ENCODE measurements at regions not wholly inside any gene's neighbourhood (a gene's known extent, or its start where the extent isn't known, plus 50 kb on each side); places are given as distances from the start of the nearest gene placed in this dataset.

DNA sequence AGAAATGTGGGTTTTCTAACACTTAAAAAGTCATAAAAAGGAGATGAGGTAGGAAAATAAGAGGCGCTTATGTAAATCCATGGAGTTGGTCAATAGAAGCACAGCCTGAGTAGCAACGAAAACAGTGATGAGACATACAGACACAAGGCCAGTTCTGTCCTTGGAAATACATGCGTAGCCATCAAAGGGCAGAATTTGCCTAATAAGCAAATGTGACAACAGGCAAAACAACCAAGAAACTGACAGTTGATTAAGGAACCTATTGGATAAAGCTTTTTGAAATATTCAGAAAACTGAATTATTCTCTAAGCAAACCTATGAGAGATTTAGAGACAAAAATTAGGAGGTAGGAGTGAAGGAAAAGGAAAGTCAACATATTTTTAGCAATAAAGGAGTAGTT, 586.3 kb downstream of the PLCL1 start:
- H3K4me2 ChIP-seq (ENCODE audit: insufficient read depth, low read length), result no peak overlapping the region
- no peaks in the 10 kb centered on the region for H3K9me1 ChIP-seq (ENCODE audit: control insufficient read depth, insufficient read depth, low read length)
- ATAC-seq (no peak), DNase-seq (ENCODE audit: extremely low read depth in 1 of 4, low spot score in 3 of 4) (no peak), FAIRE-seq (no peak)
- no peaks in the 10 kb centered on the region for H3K27me3 ChIP-seq (ENCODE audit: control insufficient read depth in 2 of 2, insufficient read depth in 2 of 2, low read length in 2 of 2)
- H2AFZ ChIP-seq (ENCODE audit: low read depth, low read length), result no peak overlapping the region
- intact Hi-C loops (cut with micrococcal nuclease) (no loop called here), in situ Hi-C loops (cut with MboI) (no loop called here)
- ChIA-PET CTCF (ENCODE audit: low intra/inter-chr PET ratio) (no interaction called here), POLR2A (interaction anchor here (0.7 kb wide), 1 partner anchor 255 kb away, joined by 3 read pairs; no protein-coding TSS in a partner anchor)
- BruUV-seq (replicated peaks), result no TSS peak
- no peak overlapping the region for H3K4me3 ChIP-seq
- no peaks in the 10 kb centered on the region for H3K4me1 ChIP-seq (replicated peaks in 1 of 2; ENCODE audit: control insufficient read depth in 2 of 2, insufficient read depth in 2 of 2, low read length in 2 of 2)
- no peaks in the 10 kb centered on the region for H3K9me3 ChIP-seq (replicated peaks; ENCODE audit: control insufficient read depth, insufficient read depth, low read depth, low read length)
- H3K9ac ChIP-seq (ENCODE audit: insufficient read depth in 1 of 2, low read depth in 2 of 2, low read length in 2 of 2), result no peak overlapping the region
- no peaks in the 10 kb centered on the region for H3K36me3 ChIP-seq (ENCODE audit: control insufficient read depth, insufficient read depth, low read length)
- no peaks in the 10 kb centered on the region for H3K79me2 ChIP-seq (ENCODE audit: control insufficient read depth, insufficient read depth, low read length)
- WGBS (ENCODE audit: insufficient coverage, low coverage, missing lambda C conversion rate), result 0% methylated on average over 3 of the region's 3 CpGs
- no peaks in the 10 kb centered on the region for H4K20me1 ChIP-seq (replicated peaks; ENCODE audit: control insufficient read depth, insufficient read depth, low read length)
- H3K27ac ChIP-seq (ENCODE audit: extremely low read depth, low read depth, low read length), result no peak overlapping the region
- TF ChIP-seq RBM17 (IDR thresholded peaks at IDR 0.05; ENCODE audit: borderline replicate concordance, low read depth, low read length) (no peak), PHB2 (IDR thresholded peaks at IDR 0.05; ENCODE audit: low read depth) (no peak), ARID1B (IDR thresholded peaks at IDR 0.05) (no peak), RHOXF2B (CRISPR knock-in tag; conservative IDR thresholded peaks at IDR 0.05) (no peak), PHF8 (IDR thresholded peaks at IDR 0.05; ENCODE audit: borderline replicate concordance, low read length) (no peak), DNMT1 (IDR thresholded peaks at IDR 0.05) (no peak), SETDB1 (IDR thresholded peaks at IDR 0.05; ENCODE audit: low read length) (no peak), TBP (optimal IDR thresholded peaks at IDR 0.05; ENCODE audit: low read depth, low read length) (no peak), POLR2AphosphoS2 (IDR thresholded peaks at IDR 0.05; ENCODE audit: low read length) (no peak), ZFP30 (CRISPR knock-in tag; IDR thresholded peaks at IDR 0.05; ENCODE audit: borderline replicate concordance) (no peak), LEF1 (IDR thresholded peaks at IDR 0.05) (no peak), ZNF282 (CRISPR knock-in tag; IDR thresholded peaks at IDR 0.05) (no peak), ZNF263 (CRISPR knock-in tag; IDR thresholded peaks at IDR 0.05; ENCODE audit: borderline replicate concordance) (no peak)
- TF ChIP-seq, protein P1, sequence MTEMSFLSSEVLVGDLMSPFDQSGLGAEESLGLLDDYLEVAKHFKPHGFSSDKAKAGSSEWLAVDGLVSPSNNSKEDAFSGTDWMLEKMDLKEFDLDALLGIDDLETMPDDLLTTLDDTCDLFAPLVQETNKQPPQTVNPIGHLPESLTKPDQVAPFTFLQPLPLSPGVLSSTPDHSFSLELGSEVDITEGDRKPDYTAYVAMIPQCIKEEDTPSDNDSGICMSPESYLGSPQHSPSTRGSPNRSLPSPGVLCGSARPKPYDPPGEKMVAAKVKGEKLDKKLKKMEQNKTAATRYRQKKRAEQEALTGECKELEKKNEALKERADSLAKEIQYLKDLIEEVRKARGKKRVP (CRISPR knock-in tag; IDR thresholded peaks at IDR 0.05), result no peak
- TF ChIP-seq, protein P2, sequence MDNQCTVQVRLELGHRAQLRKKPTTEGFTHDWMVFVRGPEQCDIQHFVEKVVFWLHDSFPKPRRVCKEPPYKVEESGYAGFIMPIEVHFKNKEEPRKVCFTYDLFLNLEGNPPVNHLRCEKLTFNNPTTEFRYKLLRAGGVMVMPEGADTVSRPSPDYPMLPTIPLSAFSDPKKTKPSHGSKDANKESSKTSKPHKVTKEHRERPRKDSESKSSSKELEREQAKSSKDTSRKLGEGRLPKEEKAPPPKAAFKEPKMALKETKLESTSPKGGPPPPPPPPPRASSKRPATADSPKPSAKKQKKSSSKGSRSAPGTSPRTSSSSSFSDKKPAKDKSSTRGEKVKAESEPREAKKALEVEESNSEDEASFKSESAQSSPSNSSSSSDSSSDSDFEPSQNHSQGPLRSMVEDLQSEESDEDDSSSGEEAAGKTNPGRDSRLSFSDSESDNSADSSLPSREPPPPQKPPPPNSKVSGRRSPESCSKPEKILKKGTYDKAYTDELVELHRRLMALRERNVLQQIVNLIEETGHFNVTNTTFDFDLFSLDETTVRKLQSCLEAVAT (IDR thresholded peaks at IDR 0.05), result no peak
- TF ChIP-seq, protein P3, sequence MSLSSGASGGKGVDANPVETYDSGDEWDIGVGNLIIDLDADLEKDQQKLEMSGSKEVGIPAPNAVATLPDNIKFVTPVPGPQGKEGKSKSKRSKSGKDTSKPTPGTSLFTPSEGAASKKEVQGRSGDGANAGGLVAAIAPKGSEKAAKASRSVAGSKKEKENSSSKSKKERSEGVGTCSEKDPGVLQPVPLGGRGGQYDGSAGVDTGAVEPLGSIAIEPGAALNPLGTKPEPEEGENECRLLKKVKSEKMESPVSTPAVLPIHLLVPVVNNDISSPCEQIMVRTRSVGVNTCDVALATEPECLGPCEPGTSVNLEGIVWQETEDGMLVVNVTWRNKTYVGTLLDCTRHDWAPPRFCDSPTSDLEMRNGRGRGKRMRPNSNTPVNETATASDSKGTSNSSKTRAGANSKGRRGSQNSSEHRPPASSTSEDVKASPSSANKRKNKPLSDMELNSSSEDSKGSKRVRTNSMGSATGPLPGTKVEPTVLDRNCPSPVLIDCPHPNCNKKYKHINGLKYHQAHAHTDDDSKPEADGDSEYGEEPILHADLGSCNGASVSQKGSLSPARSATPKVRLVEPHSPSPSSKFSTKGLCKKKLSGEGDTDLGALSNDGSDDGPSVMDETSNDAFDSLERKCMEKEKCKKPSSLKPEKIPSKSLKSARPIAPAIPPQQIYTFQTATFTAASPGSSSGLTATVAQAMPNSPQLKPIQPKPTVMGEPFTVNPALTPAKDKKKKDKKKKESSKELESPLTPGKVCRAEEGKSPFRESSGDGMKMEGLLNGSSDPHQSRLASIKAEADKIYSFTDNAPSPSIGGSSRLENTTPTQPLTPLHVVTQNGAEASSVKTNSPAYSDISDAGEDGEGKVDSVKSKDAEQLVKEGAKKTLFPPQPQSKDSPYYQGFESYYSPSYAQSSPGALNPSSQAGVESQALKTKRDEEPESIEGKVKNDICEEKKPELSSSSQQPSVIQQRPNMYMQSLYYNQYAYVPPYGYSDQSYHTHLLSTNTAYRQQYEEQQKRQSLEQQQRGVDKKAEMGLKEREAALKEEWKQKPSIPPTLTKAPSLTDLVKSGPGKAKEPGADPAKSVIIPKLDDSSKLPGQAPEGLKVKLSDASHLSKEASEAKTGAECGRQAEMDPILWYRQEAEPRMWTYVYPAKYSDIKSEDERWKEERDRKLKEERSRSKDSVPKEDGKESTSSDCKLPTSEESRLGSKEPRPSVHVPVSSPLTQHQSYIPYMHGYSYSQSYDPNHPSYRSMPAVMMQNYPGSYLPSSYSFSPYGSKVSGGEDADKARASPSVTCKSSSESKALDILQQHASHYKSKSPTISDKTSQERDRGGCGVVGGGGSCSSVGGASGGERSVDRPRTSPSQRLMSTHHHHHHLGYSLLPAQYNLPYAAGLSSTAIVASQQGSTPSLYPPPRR (CRISPR knock-in tag; IDR thresholded peaks at IDR 0.05; ENCODE audit: borderline replicate concordance), result no peak
- TF ChIP-seq, protein P4, sequence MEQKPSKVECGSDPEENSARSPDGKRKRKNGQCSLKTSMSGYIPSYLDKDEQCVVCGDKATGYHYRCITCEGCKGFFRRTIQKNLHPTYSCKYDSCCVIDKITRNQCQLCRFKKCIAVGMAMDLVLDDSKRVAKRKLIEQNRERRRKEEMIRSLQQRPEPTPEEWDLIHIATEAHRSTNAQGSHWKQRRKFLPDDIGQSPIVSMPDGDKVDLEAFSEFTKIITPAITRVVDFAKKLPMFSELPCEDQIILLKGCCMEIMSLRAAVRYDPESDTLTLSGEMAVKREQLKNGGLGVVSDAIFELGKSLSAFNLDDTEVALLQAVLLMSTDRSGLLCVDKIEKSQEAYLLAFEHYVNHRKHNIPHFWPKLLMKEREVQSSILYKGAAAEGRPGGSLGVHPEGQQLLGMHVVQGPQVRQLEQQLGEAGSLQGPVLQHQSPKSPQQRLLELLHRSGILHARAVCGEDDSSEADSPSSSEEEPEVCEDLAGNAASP (IDR thresholded peaks at IDR 0.05), result no peak
